Thyroid gland (tissue), 4 donors: ENCODE measurements at regions not wholly inside any gene's neighbourhood (a gene's known extent, or its start where the extent isn't known, plus 50 kb on each side); places are given as distances from the start of the nearest gene placed in this dataset.

Experiments
- POLR2A ChIP-seq, 2 donors: fragments of 450-650 bp; IDR thresholded peaks; one replicate each; pipeline ENCODE4 v1.6.1; 2017; ENCODE audit warnings: antibody characterized with exemption in 2 of 2, mild to moderate bottlenecking in 2 of 2, moderate library complexity in 1 of 2
- TF ChIP-seq, protein P1 (sequence below), 6 experiments: fragments of 200-600 bp in 3 of 6; fragments of 450-650 bp in 3 of 6; sonication (generic) in 3 of 6; IDR thresholded peaks; one replicate each; pipeline ENCODE4 v1.5.1; 2016 to 2019; ENCODE audit warnings: antibody characterized with exemption in 6 of 6, mild to moderate bottlenecking in 2 of 6, inconsistent platforms in 1 of 6, moderate library complexity in 1 of 6

DNA sequence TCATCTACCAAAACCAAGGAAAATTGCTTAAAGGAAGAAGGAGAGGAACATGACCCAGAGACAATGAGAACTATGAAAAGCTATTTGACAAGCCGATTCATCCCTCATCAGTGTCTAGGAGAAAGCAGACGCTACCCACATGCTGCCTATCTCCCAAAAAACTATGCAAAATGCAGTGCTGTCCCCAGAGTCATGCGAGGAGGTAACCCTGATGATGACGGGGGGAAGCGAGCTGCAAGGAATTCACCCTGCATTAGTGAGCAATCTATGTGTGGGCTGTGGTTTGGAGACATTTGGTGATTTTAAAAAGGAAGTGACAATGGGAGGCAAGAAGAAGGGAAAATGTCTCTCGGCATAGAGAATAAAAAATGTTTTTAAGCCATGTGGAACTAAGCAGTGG lies 472.7 kb downstream of the CMPK2 start:
- TF ChIP-seq, protein P1, sequence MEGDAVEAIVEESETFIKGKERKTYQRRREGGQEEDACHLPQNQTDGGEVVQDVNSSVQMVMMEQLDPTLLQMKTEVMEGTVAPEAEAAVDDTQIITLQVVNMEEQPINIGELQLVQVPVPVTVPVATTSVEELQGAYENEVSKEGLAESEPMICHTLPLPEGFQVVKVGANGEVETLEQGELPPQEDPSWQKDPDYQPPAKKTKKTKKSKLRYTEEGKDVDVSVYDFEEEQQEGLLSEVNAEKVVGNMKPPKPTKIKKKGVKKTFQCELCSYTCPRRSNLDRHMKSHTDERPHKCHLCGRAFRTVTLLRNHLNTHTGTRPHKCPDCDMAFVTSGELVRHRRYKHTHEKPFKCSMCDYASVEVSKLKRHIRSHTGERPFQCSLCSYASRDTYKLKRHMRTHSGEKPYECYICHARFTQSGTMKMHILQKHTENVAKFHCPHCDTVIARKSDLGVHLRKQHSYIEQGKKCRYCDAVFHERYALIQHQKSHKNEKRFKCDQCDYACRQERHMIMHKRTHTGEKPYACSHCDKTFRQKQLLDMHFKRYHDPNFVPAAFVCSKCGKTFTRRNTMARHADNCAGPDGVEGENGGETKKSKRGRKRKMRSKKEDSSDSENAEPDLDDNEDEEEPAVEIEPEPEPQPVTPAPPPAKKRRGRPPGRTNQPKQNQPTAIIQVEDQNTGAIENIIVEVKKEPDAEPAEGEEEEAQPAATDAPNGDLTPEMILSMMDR (IDR thresholded peaks at IDR 0.05): no peak
- no peak for TF ChIP-seq POLR2A (IDR thresholded peaks at IDR 0.05)
